ENCODE measurements at regions not wholly inside any gene's neighbourhood (a gene's known extent, or its start where the extent isn't known, plus 50 kb on each side); places are given as distances from the start of the nearest gene placed in this dataset.
"Not testable (repeated sequence)": the region's sequence is repeated elsewhere in the genome, so short reads cannot be mapped to it uniquely, and the experiment has no call there.

DNA sequence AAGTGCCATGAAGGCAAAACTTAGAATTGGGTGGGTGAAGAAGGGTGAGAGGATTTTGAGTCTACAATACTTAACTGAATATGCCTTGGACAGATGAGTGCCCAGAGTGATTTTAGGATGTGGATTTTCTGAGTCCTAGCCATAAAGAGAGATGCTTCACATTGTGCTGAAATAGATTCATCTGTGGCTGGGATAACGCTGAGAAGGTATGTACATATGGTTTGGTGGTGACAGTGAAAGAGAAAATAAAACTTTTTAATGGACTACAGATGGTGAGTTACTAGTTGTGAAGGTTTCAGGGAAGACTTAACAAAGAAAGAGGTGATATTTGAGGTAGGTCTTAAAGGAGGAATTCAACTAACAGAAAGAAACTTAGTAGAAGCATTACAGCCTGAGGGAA lies 265.8 kb downstream of the AKAIN1 start:
- ChIA-PET CTCF (no interaction called here), POLR2A (no interaction called here)
- Mint-ChIP-seq H3K4me1 (no peaks in the 10 kb centered on the region), H3K27me3 (no peaks in the 10 kb centered on the region), H3K36me3 (no peaks in the 10 kb centered on the region), H3K4me3 (no peak overlapping the region), H3K27ac (no peak overlapping the region), H3K9me3 (peaks cover 0 to 28% (median 9%) of the 10 kb centered on the region in 11 donors)
- H3K4me1 ChIP-seq (ENCODE audit: control insufficient read depth in 2 of 2, insufficient read depth in 2 of 2, low read length in 2 of 2) = no peaks in the 10 kb centered on the region
- H3K4me3 ChIP-seq (ENCODE audit: low read length) = no peak overlapping the region
- H3K27ac ChIP-seq (ENCODE audit: low read depth, low read length) = no peak overlapping the region
- no peak for DNase-seq
- H3K27me3 ChIP-seq (ENCODE audit: control insufficient read depth in 2 of 2, insufficient read depth in 2 of 2, low read length in 2 of 2) = no peaks in the 10 kb centered on the region
- no peak for ATAC-seq
- intact Hi-C loops (cut with micrococcal nuclease) = no loop called here
- H3K36me3 ChIP-seq (ENCODE audit: control insufficient read depth in 2 of 3, insufficient read depth in 3 of 3, low read length in 3 of 3) = no peaks in the 10 kb centered on the region
- H3K9me3 ChIP-seq (ENCODE audit: control insufficient read depth in 2 of 3, low read length in 3 of 3) = no peaks in the 10 kb centered on the region

- no peak for DNase-seq
- Histone ChIP-seq H3K4me3 (ENCODE audit: low read length) (no peak overlapping the region), H3K36me3 (ENCODE audit: control insufficient read depth in 2 of 3, insufficient read depth in 3 of 3, low read length in 3 of 3) (no peaks in the 10 kb centered on the region), H3K27me3 (ENCODE audit: control insufficient read depth in 2 of 2, insufficient read depth in 2 of 2, low read length in 2 of 2) (no peaks in the 10 kb centered on the region), H3K4me1 (ENCODE audit: control insufficient read depth in 2 of 2, insufficient read depth in 2 of 2, low read length in 2 of 2) (no peaks in the 10 kb centered on the region), H3K9me3 (ENCODE audit: control insufficient read depth in 2 of 3, low read length in 3 of 3) (no peaks in the 10 kb centered on the region), H3K27ac (ENCODE audit: low read depth, low read length) (no peak overlapping the region)
- ChIA-PET POLR2A (no interaction called here), CTCF (interaction anchor here (0.6 kb wide), 1 partner anchor 1916 kb away, joined by 3 read pairs; no protein-coding TSS in a partner anchor)
- Mint-ChIP-seq H3K9me3 (peaks cover 0 to 34% (median 6%) of the 10 kb centered on the region in 11 donors), H3K27ac (no peak overlapping the region), H3K36me3 (no peaks in the 10 kb centered on the region), H3K27me3 (no peaks in the 10 kb centered on the region), H3K4me1 (no peaks in the 10 kb centered on the region), H3K4me3 (no peak overlapping the region)
- intact Hi-C loops (cut with micrococcal nuclease) = no loop called here
- no peak for ATAC-seq
Measured at GRCh38 chr18:4921548-4921947, 275.5 kb downstream of the AKAIN1 start.

GRCh38 chr18:4917509-4917908 lies 279.5 kb downstream of the AKAIN1 start:
- POLR2A ChIA-PET; CTCF ChIA-PET; H3K36me3 Mint-ChIP-seq; H3K36me3 ChIP-seq (ENCODE audit: control insufficient read depth in 2 of 3, insufficient read depth in 3 of 3, low read length in 3 of 3); H3K4me1 ChIP-seq (ENCODE audit: control insufficient read depth in 2 of 2, insufficient read depth in 2 of 2, low read length in 2 of 2); ATAC-seq; H3K27me3 ChIP-seq (ENCODE audit: control insufficient read depth in 2 of 2, insufficient read depth in 2 of 2, low read length in 2 of 2); H3K4me3 Mint-ChIP-seq; H3K4me3 ChIP-seq (ENCODE audit: low read length); H3K27ac ChIP-seq (ENCODE audit: low read depth, low read length); H3K27ac Mint-ChIP-seq; H3K4me1 Mint-ChIP-seq; H3K27me3 Mint-ChIP-seq; intact Hi-C loops (cut with micrococcal nuclease); H3K9me3 ChIP-seq (ENCODE audit: control insufficient read depth in 2 of 3, low read length in 3 of 3); DNase-seq: not testable (repeated sequence)
- H3K9me3 Mint-ChIP-seq = peaks cover 0 to 30% (median 5%) of the 10 kb centered on the region in 11 donors

DNA sequence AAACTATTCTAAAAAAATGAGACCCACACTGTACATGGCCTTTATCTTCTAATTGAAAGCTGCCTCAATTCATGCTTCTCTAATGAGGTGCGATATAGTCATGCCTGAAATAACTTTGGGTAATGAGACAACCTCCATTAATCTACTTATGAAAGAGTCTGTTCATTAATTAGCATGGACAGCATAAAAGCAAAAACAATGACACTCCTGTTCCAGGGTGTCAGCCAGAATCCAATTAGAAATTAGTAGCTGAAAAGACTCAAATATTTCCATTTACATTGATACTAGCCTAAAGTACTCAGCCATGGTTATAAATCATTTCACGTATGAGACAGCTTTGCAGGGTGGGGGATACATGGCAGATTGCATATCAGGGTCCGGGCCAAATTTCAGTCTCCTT lies 288.7 kb downstream of the AKAIN1 start:
- Mint-ChIP-seq H3K27ac (no peak overlapping the region), H3K27me3 (no peaks in the 10 kb centered on the region), H3K9me3 (peaks cover 0 to 12% (median 2%) of the 10 kb centered on the region in 11 donors), H3K36me3 (no peaks in the 10 kb centered on the region), H3K4me1 (no peaks in the 10 kb centered on the region), H3K4me3 (no peak overlapping the region)
- H3K4me1 ChIP-seq (ENCODE audit: control insufficient read depth in 2 of 2, insufficient read depth in 2 of 2, low read length in 2 of 2) = no peaks in the 10 kb centered on the region
- H3K36me3 ChIP-seq (ENCODE audit: control insufficient read depth in 2 of 3, insufficient read depth in 3 of 3, low read length in 3 of 3) = no peaks in the 10 kb centered on the region
- DNase-seq (no peak), ATAC-seq (no peak)
- no peaks in the 10 kb centered on the region for H3K9me3 ChIP-seq (ENCODE audit: control insufficient read depth in 2 of 3, low read length in 3 of 3)
- no peak overlapping the region for H3K27ac ChIP-seq (ENCODE audit: low read depth, low read length)
- ChIA-PET POLR2A (no interaction called here), CTCF (no interaction called here)
- intact Hi-C loops (cut with micrococcal nuclease) = no loop called here
- H3K4me3 ChIP-seq (ENCODE audit: low read length) = no peak overlapping the region
- H3K27me3 ChIP-seq (ENCODE audit: control insufficient read depth in 2 of 2, insufficient read depth in 2 of 2, low read length in 2 of 2) = no peaks in the 10 kb centered on the region

GRCh38 chr18:4906856-4907255 lies 290.2 kb downstream of the AKAIN1 start:
- no peak overlapping the region for H3K4me3 ChIP-seq (ENCODE audit: low read length)
- Mint-ChIP-seq H3K9me3 (peaks cover 0 to 12% (median 4%) of the 10 kb centered on the region in 11 donors), H3K4me3 (no peak overlapping the region), H3K27ac (no peak overlapping the region), H3K36me3 (no peaks in the 10 kb centered on the region), H3K27me3 (no peaks in the 10 kb centered on the region), H3K4me1 (no peaks in the 10 kb centered on the region)
- no peaks in the 10 kb centered on the region for H3K27me3 ChIP-seq (ENCODE audit: control insufficient read depth in 2 of 2, insufficient read depth in 2 of 2, low read length in 2 of 2)
- ChIA-PET CTCF (no interaction called here), POLR2A (no interaction called here)
- intact Hi-C loops (cut with micrococcal nuclease) = no loop called here
- no peaks in the 10 kb centered on the region for H3K4me1 ChIP-seq (ENCODE audit: control insufficient read depth in 2 of 2, insufficient read depth in 2 of 2, low read length in 2 of 2)
- H3K27ac ChIP-seq (ENCODE audit: low read depth, low read length) = no peak overlapping the region
- no peak for DNase-seq
- ATAC-seq = no peak
- H3K36me3 ChIP-seq (ENCODE audit: control insufficient read depth in 2 of 3, insufficient read depth in 3 of 3, low read length in 3 of 3) = no peaks in the 10 kb centered on the region
- no peaks in the 10 kb centered on the region for H3K9me3 ChIP-seq (ENCODE audit: control insufficient read depth in 2 of 3, low read length in 3 of 3)

- no peak overlapping the region for H3K4me3 Mint-ChIP-seq
- no peak overlapping the region for H3K27ac Mint-ChIP-seq
- ATAC-seq (no peak), DNase-seq (no peak)
- CTCF ChIA-PET = no interaction called here
- H3K4me1 Mint-ChIP-seq = no peaks in the 10 kb centered on the region
- POLR2A ChIA-PET = no interaction called here
- Histone ChIP-seq H3K27me3 (ENCODE audit: control insufficient read depth in 2 of 2, insufficient read depth in 2 of 2, low read length in 2 of 2) (no peaks in the 10 kb centered on the region), H3K4me3 (ENCODE audit: low read length) (no peak overlapping the region), H3K27ac (ENCODE audit: low read depth, low read length) (no peak overlapping the region), H3K9me3 (ENCODE audit: control insufficient read depth in 2 of 3, low read length in 3 of 3) (peaks cover 0 to 6% (median 0%) of the 10 kb centered on the region in 3 experiments), H3K36me3 (ENCODE audit: control insufficient read depth in 2 of 3, insufficient read depth in 3 of 3, low read length in 3 of 3) (no peaks in the 10 kb centered on the region), H3K4me1 (ENCODE audit: control insufficient read depth in 2 of 2, insufficient read depth in 2 of 2, low read length in 2 of 2) (no peaks in the 10 kb centered on the region)
- intact Hi-C loops (cut with micrococcal nuclease) = no loop called here
- peaks cover 0 to 39% (median 17%) of the 10 kb centered on the region in 11 donors for H3K9me3 Mint-ChIP-seq
- H3K36me3 Mint-ChIP-seq = no peaks in the 10 kb centered on the region
- no peaks in the 10 kb centered on the region for H3K27me3 Mint-ChIP-seq
Measured at GRCh38 chr18:4888251-4889040, 308.6 kb downstream of the AKAIN1 start.

DNA sequence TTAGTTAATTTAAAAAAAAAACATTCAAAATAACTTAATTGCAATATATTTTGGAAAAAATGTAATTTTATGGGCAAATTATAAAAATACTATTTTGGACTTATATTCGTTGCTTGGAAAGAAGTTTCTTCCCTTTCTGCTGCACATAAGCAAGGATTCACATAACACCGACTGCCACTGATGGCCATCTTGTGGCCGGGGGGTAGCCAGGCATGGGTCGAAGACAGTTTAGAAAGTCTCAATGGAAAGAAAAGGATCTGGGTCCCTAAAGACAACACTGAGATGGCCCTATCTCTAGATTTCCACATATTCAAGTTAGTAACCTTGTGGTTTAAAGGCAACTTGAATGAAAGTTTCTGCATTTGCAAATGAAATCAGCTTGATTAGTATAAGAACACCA lies 318.6 kb downstream of the AKAIN1 start:
- Histone ChIP-seq H3K4me3 (ENCODE audit: low read length) (no peak overlapping the region), H3K27me3 (ENCODE audit: control insufficient read depth in 2 of 2, insufficient read depth in 2 of 2, low read length in 2 of 2) (no peaks in the 10 kb centered on the region), H3K4me1 (ENCODE audit: control insufficient read depth in 2 of 2, insufficient read depth in 2 of 2, low read length in 2 of 2) (no peaks in the 10 kb centered on the region), H3K27ac (ENCODE audit: low read depth, low read length) (no peak overlapping the region), H3K9me3 (ENCODE audit: control insufficient read depth in 2 of 3, low read length in 3 of 3) (no peaks in the 10 kb centered on the region), H3K36me3 (ENCODE audit: control insufficient read depth in 2 of 3, insufficient read depth in 3 of 3, low read length in 3 of 3) (no peaks in the 10 kb centered on the region)
- POLR2A ChIA-PET = no interaction called here
- Mint-ChIP-seq H3K4me1 (no peaks in the 10 kb centered on the region), H3K4me3 (no peak overlapping the region), H3K9me3 (peaks cover under 1 to 40% (median 12%) of the 10 kb centered on the region in 11 donors), H3K27me3 (no peaks in the 10 kb centered on the region), H3K36me3 (no peaks in the 10 kb centered on the region), H3K27ac (peak overlapping the region in 1 of 9 donors; percentile 1)
- intact Hi-C loops (cut with micrococcal nuclease) = no loop called here
- ATAC-seq (no peak), DNase-seq (no peak)
- CTCF ChIA-PET = no interaction called here
